HFF-Myc (cell line): ENCODE measurements at regions not wholly inside any gene's neighbourhood (a gene's known extent, or its start where the extent isn't known, plus 50 kb on each side); places are given as distances from the start of the nearest gene placed in this dataset.

Experiments used
- DNase-seq: peaks from one replicate; pipeline ENCODE4 v3.0.0-alpha.2; 2011; ENCODE audit warnings: low read depth; ENCODE audit errors: extremely low read depth
- H3K4me3 ChIP-seq: replicated peaks from 2 replicates; pipeline ENCODE4 v1.5.1; 2011; ENCODE audit warnings: low read depth, mild to moderate bottlenecking, control low read depth, low read length
- CTCF ChIP-seq: IDR thresholded peaks from 2 replicates; pipeline ENCODE4 v1.5.1; 2012; ENCODE audit warnings: mild to moderate bottlenecking, low read depth, low read length, control low read depth; ENCODE audit errors: missing control alignments

- DNase-seq: no peak
- no peak overlapping the region for H3K4me3 ChIP-seq
- TF ChIP-seq CTCF: no peak
These were observed 1528.2 kb upstream of the SLC39A10 start for GRCh38 chr2:194128810-194129209.

GRCh38 chr2:194126418-194126817 is 1530.6 kb upstream of the SLC39A10 start:
- DNase-seq: no peak
- TF ChIP-seq CTCF: no peak
- H3K4me3 ChIP-seq: no peak overlapping the region

- H3K4me3 ChIP-seq: no peak overlapping the region
- TF ChIP-seq CTCF: no peak
- DNase-seq: no peak
These were observed 1540.2 kb upstream of the SLC39A10 start for GRCh38 chr2:194116861-194117260.

GRCh38 chr2:194105358-194105757 is 1551.7 kb upstream of the SLC39A10 start:
- no peak for DNase-seq

GRCh38 chr2:194104687-194105086 is 1552.3 kb upstream of the SLC39A10 start:
- H3K4me3 ChIP-seq: no peak overlapping the region
- TF ChIP-seq CTCF: no peak
- DNase-seq: no peak

More at GRCh38 chr2:194105358-194105757, 1551.7 kb upstream of the SLC39A10 start:
- TF ChIP-seq CTCF: no peak
- no peak overlapping the region for H3K4me3 ChIP-seq

- no peak overlapping the region for H3K4me3 ChIP-seq
- TF ChIP-seq CTCF: no peak
- DNase-seq: no peak
These were observed 1552.9 kb upstream of the SLC39A10 start for GRCh38 chr2:194103941-194104659.

- no peak for DNase-seq
- no peak for TF ChIP-seq CTCF
- no peak overlapping the region for H3K4me3 ChIP-seq
These were observed 1554.5 kb upstream of the SLC39A10 start for GRCh38 chr2:194102546-194102945.
